Lung (tissue), 11 donors: ENCODE measurements at regions not wholly inside any gene's neighbourhood (a gene's known extent, or its start where the extent isn't known, plus 50 kb on each side); places are given as distances from the start of the nearest gene placed in this dataset.
"Not testable (repeated sequence)": the region's sequence is repeated elsewhere in the genome, so short reads cannot be mapped to it uniquely, and the experiment has no call there.

ENCODE experiments used
- ATAC-seq: fragments of 200-7000 bp; cut with Tn5 transposase; one replicate; pipeline ENCODE4 v1.9.1; 2020; ENCODE audit warnings: moderate number of reproducible peaks; ENCODE audit not compliant: insufficient read depth, low FRiP score
- DNase-seq, 3 donors: peaks; one replicate each; pipeline ENCODE4 v3.0.0-alpha.2; 2013 to 2017
- H3K27ac ChIP-seq, 2 donors: one replicate each; pipeline ENCODE4 v1.5.1; 2013; ENCODE audit warnings: mild to moderate bottlenecking in 2 of 2, moderate library complexity in 2 of 2, control low read depth in 1 of 2, inconsistent platforms in 1 of 2, low read depth in 1 of 2, low read length in 1 of 2
- H3K27me3 ChIP-seq, 3 donors: one replicate each; pipeline ENCODE4 v1.5.1; 2013; ENCODE audit warnings: low read length in 2 of 3; ENCODE audit not compliant: control insufficient read depth in 3 of 3, insufficient read depth in 3 of 3
- H3K36me3 ChIP-seq, 4 donors: one replicate each; pipeline ENCODE4 v1.5.1; 2013; ENCODE audit warnings: low read length in 4 of 4, mild to moderate bottlenecking in 1 of 4, moderate library complexity in 1 of 4; ENCODE audit not compliant: control insufficient read depth in 4 of 4, insufficient read depth in 4 of 4
- H3K4me1 ChIP-seq, 5 donors: one replicate each; pipeline ENCODE4 v1.5.1; 2013; ENCODE audit warnings: low read length in 5 of 5, mild to moderate bottlenecking in 2 of 5, moderate library complexity in 1 of 5; ENCODE audit not compliant: control insufficient read depth in 5 of 5, insufficient read depth in 5 of 5
- H3K4me3 ChIP-seq: one replicate; pipeline ENCODE4 v1.5.1; 2013; ENCODE audit warnings: mild to moderate bottlenecking, control low read depth, moderate library complexity
- H3K9ac ChIP-seq, 2 donors: one replicate each; pipeline ENCODE4 v1.5.1; 2013; ENCODE audit warnings: low read length in 2 of 2, control low read depth in 1 of 2; ENCODE audit not compliant: insufficient read depth in 1 of 2
- H3K9me3 ChIP-seq, 4 donors: one replicate each; pipeline ENCODE4 v1.5.1; 2013; ENCODE audit warnings: low read length in 3 of 4, mild to moderate bottlenecking in 1 of 4, moderate library complexity in 1 of 4; ENCODE audit not compliant: control insufficient read depth in 4 of 4, insufficient read depth in 3 of 4
- CTCF ChIP-seq: IDR thresholded peaks from 2 replicates; pipeline ENCODE4 v1.5.1; 2012; ENCODE audit warnings: mild to moderate bottlenecking; ENCODE audit errors: control extremely low read depth, extremely low read depth
- WGBS, 2 donors: extraction: QIAGEN DNeasy Blood & Tissue Kit; methylation state at CpG; one replicate each; pipeline ENCODE4 v1.1.7; 2013; 5-methylcytosine and 5-hydroxymethylcytosine counted together
- donor health status: control.
- donor health status: control.
- donor health status: Bipolar disorder and iron deficiency.
- donor health status: healthy.
- donor health status: DM: yes; HTN: yes; CAD: no.

GRCh38 chr5:29131285-29131684 lies 2062.2 kb upstream of the CDH6 start:
- Histone ChIP-seq H3K9ac (no peak overlapping the region), H3K4me1 (no peaks in the 10 kb centered on the region), H3K4me3 (no peak overlapping the region), H3K9me3 (no peaks in the 10 kb centered on the region), H3K36me3 (no peaks in the 10 kb centered on the region), H3K27me3 (no peaks in the 10 kb centered on the region), H3K27ac (no peak overlapping the region)
- DNase-seq, result no peak
- 71 to 77% methylated on average over 2 of the region's 2 CpGs for WGBS, 2 donors
- no peak for TF ChIP-seq CTCF
- no peak for ATAC-seq

DNA sequence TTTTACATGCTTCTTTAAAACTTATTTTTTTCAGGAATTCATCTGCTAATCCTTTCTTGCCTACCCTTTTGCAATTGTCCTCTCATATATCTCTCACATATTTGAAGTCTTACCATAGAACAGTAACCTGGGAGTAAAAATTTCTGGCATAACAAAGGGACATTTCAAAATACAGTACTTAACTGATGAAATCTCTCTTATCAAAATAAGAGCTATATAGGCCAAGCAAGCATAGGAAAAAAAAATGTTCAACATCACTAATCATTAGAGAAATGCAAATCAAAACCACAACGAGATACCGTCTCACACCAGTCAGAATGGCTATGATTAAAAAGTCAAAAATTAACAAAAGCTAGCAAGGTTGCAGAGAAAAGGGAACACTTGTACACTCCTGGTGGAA lies 2062.7 kb upstream of the CDH6 start:
- H3K9me3 ChIP-seq, result no peaks in the 10 kb centered on the region
- no peak overlapping the region for H3K4me3 ChIP-seq
- TF ChIP-seq CTCF, result no peak
- no peaks in the 10 kb centered on the region for H3K4me1 ChIP-seq
- DNase-seq (no peak), ATAC-seq (no peak)
- H3K36me3 ChIP-seq, result no peaks in the 10 kb centered on the region
- H3K27ac ChIP-seq, result no peak overlapping the region
- no peaks in the 10 kb centered on the region for H3K27me3 ChIP-seq
- no peak overlapping the region for H3K9ac ChIP-seq
- WGBS, 2 donors, result 67 to 86% methylated on average over 2 of the region's 2 CpGs

DNA sequence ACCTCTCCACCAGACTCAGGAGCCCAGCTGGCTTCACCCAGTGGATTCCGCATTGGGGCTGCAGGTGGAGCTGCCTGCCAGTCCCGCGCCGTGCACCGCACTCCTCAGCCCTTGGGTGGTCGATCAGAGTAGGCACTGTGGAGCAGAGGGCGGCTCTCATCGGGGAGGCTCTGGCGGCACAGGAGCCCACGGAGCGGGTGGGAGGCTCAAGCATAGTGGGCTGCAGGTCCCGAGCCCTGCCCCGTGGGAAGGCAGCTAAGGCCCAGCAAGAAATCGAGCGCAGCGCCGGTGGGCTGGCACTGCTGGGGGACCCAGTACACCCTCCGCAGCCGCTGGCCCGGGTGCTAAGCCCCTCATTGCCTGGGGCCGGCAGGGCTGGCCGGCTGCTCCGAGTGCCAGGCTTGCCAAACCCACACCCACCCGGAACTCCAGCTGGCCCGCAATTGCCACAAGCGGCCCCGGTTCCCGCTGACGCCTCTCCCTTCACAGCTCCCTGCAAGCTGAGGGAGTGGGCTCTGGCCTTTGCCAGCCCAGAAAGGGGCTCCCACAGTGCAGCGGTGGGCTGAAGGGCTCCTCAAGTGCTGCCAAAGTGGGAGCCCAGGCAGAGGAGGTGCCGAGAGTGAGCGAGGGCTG lies 2065.8 kb upstream of the CDH6 start:
- H3K27ac ChIP-seq, ATAC-seq, H3K9me3 ChIP-seq, DNase-seq, H3K4me3 ChIP-seq, H3K36me3 ChIP-seq, H3K4me1 ChIP-seq, H3K27me3 ChIP-seq, H3K9ac ChIP-seq: not testable (repeated sequence)
- 94 to 97% methylated on average over 29 to 32 of the region's 32 CpGs for WGBS, 2 donors

DNA sequence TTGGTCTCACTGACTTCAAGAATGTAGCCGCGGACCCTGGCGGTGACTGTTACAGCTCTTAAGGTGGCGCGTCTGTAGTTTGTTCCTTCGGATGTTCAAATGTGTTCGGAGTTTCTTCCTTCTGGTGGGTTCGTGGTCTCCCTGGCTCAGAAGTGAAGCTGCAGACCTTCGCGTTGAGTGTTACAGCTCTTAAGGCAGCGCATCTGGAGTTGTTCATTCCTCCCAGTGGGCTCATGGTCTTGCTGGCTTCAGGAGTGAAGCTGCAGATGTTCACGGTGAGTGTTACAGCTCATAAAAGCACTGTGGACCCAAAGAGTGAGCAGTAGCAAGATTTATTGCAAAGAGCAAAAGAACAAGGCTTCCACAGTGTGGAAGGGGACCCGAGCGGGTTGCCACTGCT lies 2067.0 kb upstream of the CDH6 start:
- not testable (repeated sequence) for H3K9ac ChIP-seq, ATAC-seq, DNase-seq, H3K9me3 ChIP-seq, H3K27me3 ChIP-seq, H3K27ac ChIP-seq, H3K4me1 ChIP-seq, H3K36me3 ChIP-seq, H3K4me3 ChIP-seq
- 92% methylated on average over 14 of the region's 14 CpGs for WGBS, 2 donors

DNA sequence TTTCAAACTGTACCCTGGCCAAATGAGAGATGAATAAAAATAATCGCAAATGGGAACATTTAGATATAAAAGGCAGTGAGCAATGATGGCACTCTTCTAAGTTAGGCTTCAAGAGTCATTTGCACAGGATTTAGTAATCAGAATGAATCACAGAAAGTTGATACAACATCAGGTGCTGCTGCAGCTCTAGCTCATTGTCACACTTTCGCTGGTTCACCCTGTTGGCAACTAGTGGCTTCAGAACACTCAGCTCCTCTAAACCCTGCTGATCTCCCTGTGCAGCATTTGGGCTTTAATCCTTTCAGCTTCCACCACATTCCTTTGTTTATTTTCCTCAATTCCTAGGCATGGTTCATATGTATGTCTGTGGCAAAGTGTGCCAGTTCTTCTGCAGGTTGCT lies 2071.2 kb upstream of the CDH6 start:
- no peak overlapping the region for H3K9ac ChIP-seq
- no peak overlapping the region for H3K27ac ChIP-seq
- WGBS, 2 donors, result 87 to 92% methylated on average over 2 of the region's 2 CpGs
- DNase-seq (no peak), ATAC-seq (no peak)
- H3K4me3 ChIP-seq, result no peak overlapping the region
- H3K27me3 ChIP-seq, result no peaks in the 10 kb centered on the region
- H3K9me3 ChIP-seq, result no peaks in the 10 kb centered on the region
- H3K36me3 ChIP-seq, result no peaks in the 10 kb centered on the region
- no peak for TF ChIP-seq CTCF
- no peaks in the 10 kb centered on the region for H3K4me1 ChIP-seq
